HG02884 (cell line): ENCODE measurements at regions not wholly inside any gene's neighbourhood (a gene's known extent, or its start where the extent isn't known, plus 50 kb on each side); places are given as distances from the start of the nearest gene placed in this dataset.

ENCODE experiments used
- ATAC-seq: cut with Tn5 transposase; IDR thresholded peaks from one replicate; pipeline ENCODE4 v1.9.1; 2021; ENCODE audit warnings: mild to moderate bottlenecking, moderate library complexity; ENCODE audit not compliant: unreplicated experiment

GRCh38 chr16:73610605-73611156, 562.8 kb upstream of the ZFHX3 start:
- ATAC-seq: no peak

GRCh38 chr16:73610160-73610559, 562.2 kb upstream of the ZFHX3 start:
- no peak for ATAC-seq

DNA sequence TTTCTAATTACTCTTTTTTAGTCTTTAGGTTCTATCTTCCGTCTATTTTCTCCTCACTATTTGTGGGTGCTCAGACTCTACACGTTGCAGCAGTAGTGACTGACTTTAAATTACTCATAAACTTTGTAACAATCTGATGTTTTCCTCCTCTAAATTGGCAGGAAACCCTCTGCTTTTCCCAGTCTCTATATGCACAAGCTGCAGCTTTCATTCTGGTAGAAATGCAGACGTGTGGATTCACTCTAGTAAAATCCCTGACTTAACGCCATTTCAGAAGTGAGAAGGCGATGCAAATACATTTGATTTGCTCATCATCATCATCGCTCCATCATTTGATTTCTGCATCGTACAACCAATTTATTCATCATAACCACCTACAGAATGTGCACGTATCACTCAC, 561.0 kb upstream of the ZFHX3 start:
- ATAC-seq: no peak

GRCh38 chr16:73605309-73605708, 557.4 kb upstream of the ZFHX3 start:
- ATAC-seq: no peak

GRCh38 chr16:73601911-73602310, 554.0 kb upstream of the ZFHX3 start:
- peak; percentile 76 for ATAC-seq

- no peak for ATAC-seq
Observed at GRCh38 chr16:73599870-73600269, 551.9 kb upstream of the ZFHX3 start.

- no peak for ATAC-seq
Observed at GRCh38 chr16:73599351-73599750, 551.4 kb upstream of the ZFHX3 start.

GRCh38 chr16:73584157-73584556, 536.2 kb upstream of the ZFHX3 start:
- no peak for ATAC-seq

- ATAC-seq: no peak
Observed at GRCh38 chr16:73572135-73572828, 524.4 kb upstream of the ZFHX3 start.

DNA sequence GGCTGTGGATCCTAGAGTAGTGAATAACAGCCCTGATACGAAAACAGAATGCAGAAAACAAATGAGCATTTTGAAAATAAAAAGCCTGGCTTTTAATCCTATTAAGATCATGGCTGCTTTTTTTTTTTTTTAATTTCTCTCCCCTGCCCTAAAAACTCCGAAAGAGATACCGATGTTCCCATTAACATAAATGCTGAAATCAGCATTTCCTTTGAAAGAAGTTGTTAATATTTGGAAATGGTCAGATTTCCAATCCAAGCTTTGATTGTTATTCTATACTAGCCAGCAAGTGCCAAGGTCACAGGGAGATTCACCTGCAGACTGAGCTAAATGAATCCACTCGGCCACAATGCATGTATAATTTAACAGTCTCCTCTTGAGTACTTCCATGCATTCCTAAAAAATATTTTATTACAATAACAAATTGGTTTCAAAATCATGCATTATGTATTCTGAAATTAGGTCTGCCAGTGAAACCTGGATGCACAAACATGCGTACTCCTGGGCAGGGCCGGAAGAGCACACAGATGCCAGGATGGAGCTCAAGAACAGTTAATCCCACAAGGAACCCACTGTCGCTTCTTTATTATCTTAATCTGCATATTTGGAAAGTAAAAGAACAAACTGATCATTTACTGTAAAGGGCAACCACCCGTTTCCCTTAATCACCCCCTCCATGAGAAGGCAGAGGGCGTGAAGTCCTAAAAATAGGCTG, 521.5 kb upstream of the ZFHX3 start:
- ATAC-seq: no peak

DNA sequence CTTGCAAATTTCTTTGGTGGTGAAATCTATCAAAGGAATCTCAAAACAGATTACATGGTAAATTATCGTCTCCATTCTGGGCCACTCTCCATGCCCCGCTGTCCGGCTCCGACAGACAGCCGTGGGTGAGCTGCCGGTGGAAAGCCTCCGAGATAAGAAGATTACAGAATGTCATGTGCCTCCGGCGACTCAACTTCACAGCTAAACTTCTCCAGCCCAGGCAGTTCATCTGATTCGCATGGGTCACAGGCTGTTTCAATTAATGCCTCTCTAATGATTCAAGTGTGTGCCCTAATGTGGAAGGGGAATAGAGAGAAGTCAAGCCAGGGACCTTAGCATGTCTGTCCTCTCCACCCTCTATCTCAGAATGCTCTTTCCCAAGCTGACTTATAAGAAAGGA, 520.8 kb upstream of the ZFHX3 start:
- no peak for ATAC-seq

- no peak for ATAC-seq
Observed at GRCh38 chr16:73565925-73566324, 518.0 kb upstream of the ZFHX3 start.

- ATAC-seq: no peak
Observed at GRCh38 chr16:73565263-73565662, 517.3 kb upstream of the ZFHX3 start.

- no peak for ATAC-seq
Observed at GRCh38 chr16:73563709-73564108, 515.8 kb upstream of the ZFHX3 start.

- ATAC-seq: no peak
Observed at GRCh38 chr16:73560497-73560896, 512.6 kb upstream of the ZFHX3 start.

DNA sequence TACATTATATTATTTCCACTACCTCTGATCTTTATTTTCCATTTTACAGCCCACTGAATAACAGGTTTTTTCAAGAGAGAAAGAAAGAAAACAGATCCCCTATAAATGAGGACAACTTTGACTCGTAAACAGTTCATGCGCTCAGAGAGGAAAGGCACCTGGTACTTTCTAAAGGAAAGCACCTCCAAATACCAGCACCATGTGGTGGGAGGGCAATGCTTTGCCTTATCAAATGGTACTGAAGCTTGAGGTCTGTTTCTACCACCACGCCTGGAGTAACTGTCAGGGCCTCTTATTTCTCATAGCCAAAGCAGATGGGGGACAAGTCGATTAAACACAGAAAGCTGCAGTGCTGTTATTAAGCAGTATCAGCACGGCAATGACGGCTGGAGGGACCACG, 510.3 kb upstream of the ZFHX3 start:
- no peak for ATAC-seq

- ATAC-seq: no peak
Observed at GRCh38 chr16:73553941-73554660, 506.2 kb upstream of the ZFHX3 start.

DNA sequence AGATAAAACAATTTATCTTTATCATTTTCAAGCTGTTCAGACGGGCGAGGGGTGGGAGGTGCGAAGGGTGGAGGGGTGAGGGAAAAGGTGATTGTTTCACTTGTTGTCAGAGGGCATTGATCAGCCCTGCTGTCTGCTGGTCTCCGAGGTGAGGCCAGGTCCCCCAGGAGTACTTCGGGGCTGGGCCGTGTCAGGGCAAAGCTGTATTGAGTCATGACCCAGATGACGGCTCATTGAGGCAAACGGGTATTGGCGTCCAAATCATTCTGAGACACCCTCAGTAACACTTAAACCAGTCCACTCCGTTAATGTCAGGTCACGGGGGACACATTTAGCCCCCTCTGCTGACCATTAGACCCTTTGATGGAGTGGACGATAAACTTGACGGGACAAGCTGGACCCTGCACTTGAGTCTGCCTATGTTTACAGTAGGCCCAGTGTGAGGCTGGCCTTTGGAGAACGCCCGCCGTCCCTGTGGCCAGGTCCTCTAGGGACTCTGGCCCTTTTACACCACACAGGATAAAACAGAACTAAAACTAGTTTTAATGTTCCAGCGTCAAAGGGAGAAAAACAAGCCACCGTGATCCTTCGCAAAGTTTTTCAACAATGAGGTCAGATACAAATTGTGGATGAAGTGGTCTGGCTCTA, 502.2 kb upstream of the ZFHX3 start:
- ATAC-seq: no peak

DNA sequence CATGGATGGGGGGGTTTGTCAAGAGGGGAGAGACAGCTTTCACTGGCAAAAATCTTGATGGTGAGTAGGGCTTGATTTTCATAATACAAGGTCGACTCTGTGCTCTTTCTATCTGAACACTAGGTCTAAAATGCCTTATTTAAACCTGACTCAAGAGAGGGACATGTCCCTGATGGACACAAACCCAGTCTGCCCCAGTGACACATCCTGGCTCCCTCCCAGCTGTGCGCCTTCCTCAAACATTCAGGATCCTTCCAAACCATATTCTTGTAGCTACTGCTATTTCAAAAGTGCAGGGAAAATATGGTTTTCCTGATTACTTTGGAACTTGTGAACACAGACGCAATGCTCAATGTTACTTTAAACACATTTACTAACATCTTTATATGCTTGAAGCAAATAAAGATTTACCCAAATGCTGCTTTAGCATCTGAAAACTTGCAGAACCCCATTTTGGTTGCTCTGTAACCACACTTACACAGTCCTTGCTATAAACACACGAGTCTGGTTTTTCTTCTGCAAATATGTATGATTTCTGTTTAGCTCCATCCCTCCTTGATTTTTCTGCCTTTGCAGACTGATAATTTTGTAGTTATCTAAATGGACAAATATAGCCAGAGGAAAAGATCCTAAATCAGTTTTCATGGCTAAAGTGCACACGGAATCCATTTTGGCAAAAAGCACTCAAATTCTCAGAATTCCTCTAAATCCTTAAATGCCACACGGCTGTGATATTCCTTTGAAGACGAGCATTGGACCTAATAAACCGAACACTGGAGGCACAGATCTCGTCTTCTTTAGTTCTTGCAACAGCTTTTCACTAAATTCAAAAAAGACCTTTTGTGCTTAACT, 499.9 kb upstream of the ZFHX3 start:
- ATAC-seq: no peak

GRCh38 chr16:73546341-73546845, 498.5 kb upstream of the ZFHX3 start:
- ATAC-seq: no peak
